NT2/D1 (cell line): ENCODE measurements at regions not wholly inside any gene's neighbourhood (a gene's known extent, or its start where the extent isn't known, plus 50 kb on each side); places are given as distances from the start of the nearest gene placed in this dataset.

Experiments used
- SUZ12 ChIP-seq: IDR thresholded peaks from 2 replicates; pipeline ENCODE4 v1.6.1; 2011; ENCODE audit not compliant: insufficient read length, insufficient read depth; ENCODE audit errors: extremely low read depth
- ZNF274 ChIP-seq: IDR thresholded peaks from 2 replicates; pipeline ENCODE4 v1.6.1; 2011; ENCODE audit warnings: mild to moderate bottlenecking, low read depth, low read length

GRCh38 chr3:193944518-193944884 lies 191.4 kb upstream of the HES1 start:
- TF ChIP-seq SUZ12 (no peak), ZNF274 (no peak)
